OCI-LY3 (cell line): ENCODE measurements at regions not wholly inside any gene's neighbourhood (a gene's known extent, or its start where the extent isn't known, plus 50 kb on each side); places are given as distances from the start of the nearest gene placed in this dataset.

Source experiments
- CTCF ChIP-seq: fragments of 200-600, 300-600 bp; sonication (generic); IDR thresholded peaks from 2 replicates; pipeline ENCODE4 v1.5.1; 2014; ENCODE audit warnings: antibody characterized with exemption, low read length, low read depth
- EZH2phosphoT487 ChIP-seq: fragments of 200-600 bp; shearing (Covaris generic); IDR thresholded peaks from 2 replicates; pipeline ENCODE4 v1.6.1; 2018; ENCODE audit warnings: antibody characterized with exemption, mixed run types, low read depth

GRCh38 chr3:55183201-55183600, 255.3 kb upstream of the LRTM1 start:
- TF ChIP-seq CTCF (no peak), EZH2phosphoT487 (no peak)
